GM19397 (cell line): ENCODE measurements at regions not wholly inside any gene's neighbourhood (a gene's known extent, or its start where the extent isn't known, plus 50 kb on each side); places are given as distances from the start of the nearest gene placed in this dataset.
"Not testable (repeated sequence)": the region's sequence is repeated elsewhere in the genome, so short reads cannot be mapped to it uniquely, and the experiment has no call there.

Source experiments
- ATAC-seq: cut with Tn5 transposase; IDR thresholded peaks from one replicate; pipeline ENCODE4 v1.9.1; 2021; ENCODE audit warnings: mild to moderate bottlenecking, moderate library complexity; ENCODE audit not compliant: unreplicated experiment

- no peak for ATAC-seq
Measured at GRCh38 chr1:191453487-191453886, 704.8 kb upstream of the RGS18 start.

DNA sequence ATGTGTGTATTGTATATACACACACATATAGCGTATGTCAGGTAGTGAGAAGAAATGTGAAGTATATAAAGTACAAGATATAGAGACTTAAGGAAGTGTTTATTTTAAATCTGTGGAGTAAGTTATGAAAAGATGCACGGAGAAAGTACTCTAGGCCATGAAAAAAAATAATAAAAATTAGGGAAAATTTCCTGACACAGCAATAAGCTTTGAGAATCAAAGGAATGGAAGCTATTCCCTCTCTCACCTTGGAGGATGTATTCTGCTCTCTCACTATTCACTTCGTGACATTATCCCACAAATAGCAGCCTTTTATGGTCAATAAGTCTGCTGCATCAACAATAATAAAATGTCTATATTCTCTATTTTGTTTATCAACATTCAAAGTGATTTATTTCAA lies 700.4 kb upstream of the RGS18 start:
- ATAC-seq: no peak

DNA sequence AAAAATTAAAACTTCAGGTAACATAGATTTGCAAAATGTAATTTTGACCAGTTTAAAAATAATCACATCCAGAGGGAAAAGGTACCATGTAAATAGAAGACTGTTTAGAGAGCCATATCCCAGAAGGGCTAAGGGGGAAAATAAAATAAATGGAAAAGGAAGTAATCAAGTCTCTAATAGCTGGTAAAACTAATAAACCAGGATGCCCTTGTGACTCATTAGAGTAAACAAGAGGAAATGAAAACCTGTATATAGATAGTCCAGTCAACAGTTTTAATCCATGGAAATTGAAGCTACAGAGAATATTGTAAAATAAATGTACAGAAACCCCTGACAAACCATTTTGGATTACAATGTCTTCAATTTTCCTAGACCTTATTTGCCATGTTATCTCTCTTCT lies 698.0 kb upstream of the RGS18 start:
- no peak for ATAC-seq

GRCh38 chr1:191483988-191484387 lies 674.3 kb upstream of the RGS18 start:
- no peak for ATAC-seq

DNA sequence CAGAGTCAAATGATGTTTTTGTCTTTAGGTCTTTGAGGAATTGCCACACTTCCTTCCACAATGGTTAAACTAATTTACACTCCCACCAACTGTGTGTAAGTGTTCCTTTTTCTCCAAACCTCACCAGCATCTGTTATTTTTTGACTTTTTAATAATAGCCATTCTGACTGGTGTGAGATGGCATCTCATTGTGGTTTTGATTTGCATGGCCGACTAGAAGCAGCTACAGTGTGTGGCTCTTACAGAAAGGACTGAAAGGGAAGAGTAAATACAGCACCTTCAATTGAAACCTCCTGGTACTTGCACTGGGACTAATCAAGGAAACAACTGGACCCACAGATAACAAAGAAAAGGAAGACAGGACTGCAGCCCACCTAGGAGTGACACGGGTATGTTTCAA lies 668.0 kb upstream of the RGS18 start:
- no peak for ATAC-seq

DNA sequence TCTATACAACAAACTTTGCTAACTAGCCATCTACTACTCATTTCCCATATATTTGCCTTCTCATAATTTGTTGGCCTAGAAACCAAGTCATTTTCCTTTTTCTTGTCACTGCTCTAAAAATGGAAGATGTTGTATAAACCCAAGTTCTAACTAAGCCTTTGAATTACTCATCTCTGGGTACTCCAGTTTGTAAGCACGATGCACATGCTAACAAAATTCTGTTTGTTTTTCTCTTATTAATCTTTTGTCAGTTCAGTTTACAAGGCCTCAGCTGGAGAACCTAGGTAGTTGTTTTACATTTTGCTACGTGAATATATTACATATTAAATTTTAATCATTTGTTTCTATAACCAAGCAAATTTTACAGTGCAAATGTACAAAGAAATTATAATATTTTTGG lies 663.2 kb upstream of the RGS18 start:
- ATAC-seq: no peak

DNA sequence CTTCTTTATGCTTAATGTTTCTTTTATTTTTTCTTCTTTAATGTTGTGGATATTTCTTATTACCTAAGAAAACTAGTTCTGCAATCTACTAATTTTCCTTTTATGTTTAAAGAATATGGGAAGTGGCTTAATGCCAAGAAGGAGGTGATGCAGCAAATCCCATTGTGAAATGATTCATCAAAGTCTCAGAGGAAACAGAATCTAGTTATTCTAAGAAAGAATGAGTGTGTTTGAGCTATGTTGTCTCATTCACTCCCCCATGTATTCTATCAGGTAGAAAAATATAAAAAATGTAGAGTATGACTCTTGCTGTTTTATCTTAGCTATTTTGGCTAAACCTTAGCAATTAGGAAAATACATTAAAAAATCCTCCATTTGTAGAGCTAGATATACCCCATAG lies 659.9 kb upstream of the RGS18 start:
- no peak for ATAC-seq

GRCh38 chr1:191498825-191499224 lies 659.4 kb upstream of the RGS18 start:
- ATAC-seq: no peak

- ATAC-seq: no peak
Measured at GRCh38 chr1:191504999-191505398, 653.3 kb upstream of the RGS18 start.

DNA sequence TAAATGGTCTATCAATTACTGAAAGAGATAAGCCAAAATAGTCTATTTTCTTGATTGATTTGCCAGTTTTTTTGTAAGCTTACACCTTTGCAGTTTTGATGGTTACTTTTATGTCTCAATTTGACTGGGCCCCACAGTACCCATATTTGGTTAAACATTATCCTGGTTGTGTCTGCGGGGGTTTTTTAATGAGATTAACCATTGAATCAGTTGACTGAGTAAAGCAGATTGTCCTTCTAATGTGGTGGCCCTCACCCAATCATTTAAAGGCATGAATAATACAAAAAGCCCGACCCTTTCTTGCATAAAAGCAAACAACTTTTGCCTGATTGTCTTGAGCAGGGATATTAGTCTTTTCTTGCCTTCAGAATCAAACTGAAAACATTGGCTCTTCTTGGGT lies 650.0 kb upstream of the RGS18 start:
- peak; percentile 69 for ATAC-seq

GRCh38 chr1:191511480-191511879 lies 646.8 kb upstream of the RGS18 start:
- ATAC-seq: not testable (repeated sequence)

GRCh38 chr1:191517826-191518225 lies 640.4 kb upstream of the RGS18 start:
- no peak for ATAC-seq

GRCh38 chr1:191519519-191519918 lies 638.7 kb upstream of the RGS18 start:
- no peak for ATAC-seq

- no peak for ATAC-seq
Measured at GRCh38 chr1:191520345-191520744, 637.9 kb upstream of the RGS18 start.

GRCh38 chr1:191525944-191526343 lies 632.3 kb upstream of the RGS18 start:
- not testable (repeated sequence) for ATAC-seq

DNA sequence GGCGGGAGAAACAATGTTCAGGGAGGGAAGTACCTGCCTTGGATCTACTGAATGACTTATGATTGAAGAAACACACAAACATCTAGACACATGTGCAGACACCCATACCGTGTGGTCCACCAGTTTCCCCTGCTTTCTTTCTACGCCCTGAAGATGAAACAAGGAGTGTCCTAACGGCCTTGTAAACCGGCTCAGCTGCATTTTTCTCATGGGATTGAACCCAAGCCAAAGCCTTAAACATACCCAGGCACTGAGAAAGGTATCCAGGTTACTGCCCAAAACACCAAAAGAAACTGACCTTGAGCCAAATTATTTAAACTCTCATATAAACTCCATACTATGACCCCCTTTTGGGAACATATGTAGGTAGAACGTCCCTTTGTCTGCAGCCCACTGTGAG lies 630.0 kb upstream of the RGS18 start:
- no peak for ATAC-seq

DNA sequence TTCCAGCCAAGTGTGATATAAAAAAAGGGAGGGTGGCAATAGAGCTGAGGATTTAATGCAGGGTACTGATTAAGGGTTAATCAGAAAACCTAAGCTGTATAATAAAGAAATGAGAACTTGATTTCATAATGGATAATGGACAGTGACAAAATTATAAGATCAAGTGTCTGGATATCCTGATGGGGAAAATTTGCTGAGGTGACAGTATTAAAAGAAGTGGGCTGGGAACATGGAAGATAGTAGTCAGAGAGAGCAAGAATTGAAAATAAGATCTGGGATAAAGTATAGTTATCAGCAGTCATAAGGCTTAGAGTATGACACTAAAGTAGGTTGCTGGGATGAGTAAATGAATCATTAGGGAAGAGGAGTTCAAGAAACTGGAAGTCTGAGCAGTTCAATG lies 627.3 kb upstream of the RGS18 start:
- ATAC-seq: no peak

DNA sequence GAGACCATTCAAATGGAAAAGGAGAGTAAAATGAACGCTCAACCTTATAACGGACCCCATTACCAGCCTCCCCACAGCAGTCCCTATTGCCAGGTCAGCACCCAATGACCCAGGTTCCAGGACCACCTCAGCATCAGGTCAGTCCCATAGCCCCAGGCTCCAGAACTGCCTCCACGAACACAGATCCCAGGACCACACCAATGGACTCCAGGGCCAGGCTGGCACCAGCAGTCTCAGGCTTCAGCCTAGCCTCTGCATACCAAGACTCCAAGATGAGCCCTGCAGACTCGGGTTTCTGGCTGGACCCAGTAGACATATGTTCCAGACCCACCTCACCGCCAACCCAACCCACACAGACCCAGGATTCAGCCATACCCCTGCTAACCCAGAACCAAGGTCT lies 625.0 kb upstream of the RGS18 start:
- ATAC-seq: no peak

- no peak for ATAC-seq
Measured at GRCh38 chr1:191536791-191537429, 621.4 kb upstream of the RGS18 start.

- no peak for ATAC-seq
Measured at GRCh38 chr1:191541758-191542157, 616.5 kb upstream of the RGS18 start.

- no peak for ATAC-seq
Measured at GRCh38 chr1:191542444-191542843, 615.8 kb upstream of the RGS18 start.

DNA sequence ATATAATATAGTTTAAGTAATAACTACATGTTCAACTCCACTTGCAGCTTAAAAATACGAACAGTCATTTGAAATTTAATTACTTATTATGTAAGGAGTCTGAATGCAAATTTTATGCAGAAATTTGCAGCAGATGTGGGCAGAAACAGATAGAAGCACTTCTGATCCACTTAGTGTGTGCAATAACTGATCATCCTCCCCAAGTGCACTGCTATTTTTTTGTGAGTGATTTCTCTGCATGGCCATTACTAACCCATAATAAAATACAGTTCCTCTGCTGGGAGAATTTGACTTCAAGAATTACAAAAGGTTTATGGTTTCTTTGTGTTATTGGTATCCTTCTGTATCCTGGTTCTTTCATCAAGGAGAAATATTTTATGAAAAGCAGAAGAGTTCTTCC lies 611.5 kb upstream of the RGS18 start:
- no peak for ATAC-seq

DNA sequence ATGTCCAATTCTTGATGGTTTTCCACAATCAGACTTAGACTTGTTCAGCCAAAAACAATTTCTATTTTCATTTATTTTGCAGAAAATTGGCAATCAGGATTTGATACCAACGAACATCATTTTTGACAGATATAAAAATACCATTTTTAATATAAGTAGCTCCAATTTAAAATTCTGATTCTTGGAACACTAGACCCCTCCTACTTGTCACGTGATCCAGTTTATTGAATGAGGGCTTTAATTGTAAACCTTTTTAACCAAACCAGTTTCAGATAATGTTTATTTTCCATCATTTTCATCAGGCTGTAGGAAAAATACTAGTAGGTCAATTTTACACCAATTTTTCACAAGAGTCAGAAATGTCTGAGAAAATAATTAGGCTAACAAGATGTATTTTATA lies 607.2 kb upstream of the RGS18 start:
- no peak for ATAC-seq
